GM21737 (cell line): ENCODE measurements at regions not wholly inside any gene's neighbourhood (a gene's known extent, or its start where the extent isn't known, plus 50 kb on each side); places are given as distances from the start of the nearest gene placed in this dataset.
"Not testable (repeated sequence)": the region's sequence is repeated elsewhere in the genome, so short reads cannot be mapped to it uniquely, and the experiment has no call there.

Source experiments
- ATAC-seq: cut with Tn5 transposase; IDR thresholded peaks from one replicate; pipeline ENCODE4 v1.9.1; 2021; ENCODE audit warnings: mild to moderate bottlenecking, moderate library complexity; ENCODE audit not compliant: unreplicated experiment

- ATAC-seq = no peak
Measured at GRCh38 chr6:14546036-14546435, 428.5 kb downstream of the CD83 start.

GRCh38 chr6:14547284-14547998, 429.9 kb downstream of the CD83 start:
- ATAC-seq = no peak

DNA sequence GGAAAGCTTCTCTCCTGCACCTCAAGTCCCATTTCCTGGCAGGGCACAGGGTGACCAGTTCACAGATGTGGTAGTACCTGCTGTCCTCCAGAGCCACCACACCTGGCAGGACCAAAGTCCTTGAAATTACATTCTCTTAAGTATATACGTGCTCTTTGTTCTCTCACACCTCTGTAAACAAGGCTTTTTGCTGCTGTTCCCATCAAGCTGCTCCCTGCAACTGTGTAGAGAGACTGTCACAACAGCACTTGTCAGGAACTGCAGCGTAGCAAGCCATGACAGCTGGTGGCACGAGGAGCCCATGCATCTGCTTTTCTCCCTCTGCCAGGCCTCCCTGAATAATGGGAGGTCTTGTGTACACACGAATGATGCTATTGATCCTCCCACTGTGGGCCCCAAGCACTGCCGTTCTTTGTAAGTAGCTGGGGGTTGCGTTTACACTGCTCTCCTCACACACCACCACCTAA, 431.8 kb downstream of the CD83 start:
- ATAC-seq = no peak

- no peak for ATAC-seq
Measured at GRCh38 chr6:14549871-14550270, 432.3 kb downstream of the CD83 start.

DNA sequence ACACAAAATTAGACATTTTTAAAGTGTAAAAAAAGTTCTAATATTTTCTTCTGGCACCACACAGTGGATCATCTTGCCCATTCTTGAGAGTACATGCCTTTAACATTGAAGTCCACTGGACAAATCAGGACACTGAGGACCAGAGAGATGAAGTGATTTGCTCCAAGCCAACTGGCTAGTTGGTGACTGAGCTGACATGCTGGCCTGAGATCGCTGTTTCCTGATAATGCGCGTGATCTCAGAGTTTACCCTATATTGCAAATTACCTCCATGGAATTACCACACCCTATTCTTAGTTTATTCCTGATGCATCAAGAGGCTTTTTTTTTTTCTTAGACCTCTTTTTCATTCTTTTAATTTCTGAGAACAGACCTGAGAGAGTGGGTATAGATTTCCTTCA, 432.8 kb downstream of the CD83 start:
- no peak for ATAC-seq

- no peak for ATAC-seq
Measured at GRCh38 chr6:14550822-14551221, 433.2 kb downstream of the CD83 start.

DNA sequence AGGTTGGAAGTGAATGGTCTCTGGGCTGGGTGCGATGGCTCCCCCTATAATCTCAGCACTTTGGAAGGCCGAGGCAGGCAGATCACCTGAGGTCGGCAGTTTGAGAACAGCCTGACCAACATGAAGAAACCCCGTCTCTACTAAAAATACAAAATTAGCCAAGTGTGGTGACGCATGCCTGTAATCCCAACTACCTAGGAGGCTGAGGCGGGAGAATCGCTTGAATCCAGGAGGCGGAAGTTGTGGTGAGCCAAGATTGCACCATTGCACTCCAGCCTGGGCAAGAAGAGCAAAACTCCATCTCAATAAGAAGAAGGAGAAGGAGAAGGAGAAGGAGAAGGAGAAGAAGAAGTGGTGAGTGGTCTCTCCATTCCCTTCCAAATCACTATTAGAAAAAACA, 434.0 kb downstream of the CD83 start:
- not testable (repeated sequence) for ATAC-seq

GRCh38 chr6:14552891-14553290, 435.3 kb downstream of the CD83 start:
- ATAC-seq = no peak

DNA sequence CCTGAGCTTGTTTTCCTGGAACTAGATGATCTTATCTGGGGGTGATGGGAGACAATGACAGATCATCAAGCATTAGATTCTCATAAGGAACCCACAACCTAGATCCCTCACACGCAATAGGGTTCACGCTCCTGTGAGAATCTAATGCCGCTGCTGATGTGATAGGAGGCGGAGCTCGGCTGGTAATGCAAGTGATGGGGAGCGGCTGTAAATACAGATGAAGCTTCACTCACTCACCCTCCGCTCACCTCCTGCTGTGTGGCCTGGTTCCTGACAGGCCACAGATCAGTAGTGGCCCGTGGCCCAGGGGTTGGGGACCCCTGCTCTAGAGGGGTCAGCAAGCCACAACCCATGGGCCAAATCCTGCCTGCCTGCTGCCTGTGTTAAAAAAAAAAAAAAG, 435.9 kb downstream of the CD83 start:
- no peak for ATAC-seq

DNA sequence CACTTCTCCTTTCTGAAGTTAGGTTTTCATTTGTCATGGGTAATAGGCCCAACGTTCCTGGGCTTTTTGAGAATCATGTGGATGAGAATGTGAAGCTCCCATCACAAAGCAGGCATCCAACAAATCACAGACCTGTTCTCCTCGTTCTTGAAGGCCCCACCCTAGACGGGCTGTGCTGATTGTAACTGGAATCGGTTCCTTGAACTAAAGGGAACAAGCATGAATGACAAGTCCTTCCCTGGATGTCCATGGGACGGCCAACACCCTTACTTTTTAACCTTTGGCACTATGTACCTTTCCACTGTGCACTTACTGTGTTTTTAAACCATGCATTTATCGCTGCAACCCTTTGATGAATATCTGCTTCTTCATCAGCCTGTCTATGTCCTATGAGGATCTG, 438.2 kb downstream of the CD83 start:
- no peak for ATAC-seq

- no peak for ATAC-seq
Measured at GRCh38 chr6:14559746-14560536, 442.4 kb downstream of the CD83 start.

GRCh38 chr6:14561563-14561962, 444.0 kb downstream of the CD83 start:
- not testable (repeated sequence) for ATAC-seq

GRCh38 chr6:14567842-14568241, 450.3 kb downstream of the CD83 start:
- ATAC-seq = no peak

GRCh38 chr6:14569394-14569793, 451.8 kb downstream of the CD83 start:
- no peak for ATAC-seq

GRCh38 chr6:14569874-14570273, 452.3 kb downstream of the CD83 start:
- ATAC-seq = not testable (repeated sequence)

DNA sequence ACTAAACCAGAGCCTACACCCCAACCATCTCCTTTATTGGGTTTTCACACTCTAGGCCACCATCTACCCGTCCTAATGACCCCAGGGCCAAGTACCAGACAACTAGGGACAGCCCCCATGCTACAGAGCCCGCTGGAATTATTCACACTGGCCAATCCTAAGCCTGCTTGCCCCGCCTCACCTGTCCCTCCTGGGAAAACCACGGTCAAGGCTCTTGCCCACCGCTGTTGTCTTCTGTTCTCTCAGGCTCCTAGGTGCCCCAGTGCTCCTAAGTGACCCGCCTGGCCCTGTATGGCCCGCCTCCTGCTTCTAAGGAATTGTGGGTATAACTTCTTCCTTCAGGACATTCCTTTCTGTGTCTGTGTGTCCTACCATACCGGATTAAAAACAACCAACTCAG, 453.4 kb downstream of the CD83 start:
- no peak for ATAC-seq

- ATAC-seq = no peak
Measured at GRCh38 chr6:14571746-14572145, 454.2 kb downstream of the CD83 start.

GRCh38 chr6:14573267-14573666, 455.7 kb downstream of the CD83 start:
- ATAC-seq = no peak

DNA sequence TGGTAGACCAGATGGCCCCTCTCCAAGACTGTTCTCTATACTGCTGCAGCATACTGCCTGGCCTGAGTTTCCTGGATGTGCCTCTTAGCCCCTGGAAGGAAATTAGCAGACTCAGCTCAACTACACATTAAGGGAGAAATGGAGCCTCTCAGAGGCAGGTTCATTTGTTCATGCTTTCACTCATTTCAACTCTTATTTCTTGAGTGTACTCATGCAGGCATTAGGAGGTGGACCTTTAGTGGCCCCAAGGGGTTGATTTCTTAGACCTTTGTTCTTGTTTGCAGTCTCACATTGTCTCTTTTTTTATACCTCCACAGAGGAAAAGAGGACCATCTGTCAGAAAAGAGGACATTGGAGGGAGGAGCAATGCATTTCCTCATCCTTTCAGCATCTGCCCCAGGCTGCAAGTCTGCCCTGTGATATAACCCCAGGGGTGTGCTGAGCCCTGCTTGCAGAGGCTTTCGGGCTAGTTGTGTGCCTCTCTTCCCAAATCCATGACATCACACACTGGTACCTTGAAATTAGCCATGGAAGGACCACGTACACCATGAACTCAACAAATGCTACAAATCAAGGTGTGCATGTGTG, 456.2 kb downstream of the CD83 start:
- no peak for ATAC-seq

- no peak for ATAC-seq
Measured at GRCh38 chr6:14575961-14576360, 458.4 kb downstream of the CD83 start.

- ATAC-seq = no peak
Measured at GRCh38 chr6:14578994-14579393, 461.4 kb downstream of the CD83 start.

DNA sequence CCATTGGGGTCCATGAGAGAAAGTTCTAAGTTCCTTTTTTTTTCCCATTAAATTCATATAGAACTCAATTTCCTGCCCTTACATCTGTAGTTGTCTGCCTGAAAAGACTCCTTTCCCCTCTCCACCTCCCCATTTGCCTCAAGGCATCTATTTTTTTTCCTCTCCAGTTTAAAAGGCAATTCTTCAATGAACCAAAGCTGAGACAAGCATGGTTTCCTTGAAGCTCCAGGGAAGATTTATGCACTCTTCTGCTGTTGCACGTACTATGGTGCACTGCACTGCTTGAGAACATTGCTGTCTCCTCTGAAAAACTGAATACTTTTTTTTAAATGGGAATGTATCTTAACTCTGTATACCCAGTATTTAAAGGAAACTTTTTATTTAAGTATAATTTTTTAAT, 465.2 kb downstream of the CD83 start:
- no peak for ATAC-seq
